OCI-LY7 (cell line): ENCODE measurements at regions not wholly inside any gene's neighbourhood (a gene's known extent, or its start where the extent isn't known, plus 50 kb on each side); places are given as distances from the start of the nearest gene placed in this dataset.

Experiments
- BruUV-seq: library from RNA; stranded (reverse); fragments of 400-500 nt; replicated peaks from 2 replicates; lab custom pipeline; 2021; lab: Mats Ljungman, UMichigan
- CTCF ChIA-PET: fragments of 300-600 bp; sonication (Branson Sonifier 250); formaldehyde crosslinking; loops from one replicate; lab custom pipeline; 2022; ENCODE audit warnings: antibody characterized with exemption; ENCODE audit not compliant: unreplicated experiment; lab: Charles Lee
- POLR2A ChIA-PET: fragments of 300-600 bp; sonication (Branson Sonifier 250); formaldehyde crosslinking; loops from one replicate; lab custom pipeline; 2022; ENCODE audit warnings: antibody characterized with exemption; lab: Charles Lee
- DNase-seq: peaks from one replicate; pipeline ENCODE4 v3.0.0-alpha.2; 2015; ENCODE audit warnings: low spot score
- H2AFZ ChIP-seq: fragments of 200-600 bp; sonication (generic), shearing (Covaris generic); 2 replicates; pipeline ENCODE4 v1.6.1; 2014; ENCODE audit warnings: mild to moderate bottlenecking, antibody characterized with exemption, low read length, moderate library complexity
- H3K27ac ChIP-seq: fragments of 200-600 bp; sonication (generic); 2 replicates; pipeline ENCODE4 v1.5.1; 2014; ENCODE audit warnings: mixed run types, low read depth, mild to moderate bottlenecking, moderate library complexity, low read length, inconsistent platforms; ENCODE audit not compliant: poor library complexity, severe bottlenecking
- H3K36me3 ChIP-seq: fragments of 200-600 bp; sonication (generic); 2 replicates; pipeline ENCODE4 v1.6.1; 2014; ENCODE audit warnings: mild to moderate bottlenecking, antibody characterized with exemption, low read length, moderate library complexity, mixed read lengths; ENCODE audit not compliant: insufficient read depth
- H3K4me1 ChIP-seq: fragments of 200-600 bp; sonication (generic); 2 replicates; pipeline ENCODE4 v1.5.1; 2014; ENCODE audit warnings: mild to moderate bottlenecking, low read length; ENCODE audit not compliant: insufficient read depth, poor library complexity, severe bottlenecking
- H3K4me2 ChIP-seq: fragments of 200-600 bp; sonication (generic); 2 replicates; pipeline ENCODE4 v1.6.1; 2014; ENCODE audit warnings: mild to moderate bottlenecking, low read length
- H3K4me3 ChIP-seq: fragments of 200-600 bp; sonication (generic); 2 replicates; pipeline ENCODE4 v1.5.1; 2014; ENCODE audit warnings: mild to moderate bottlenecking, low read depth, low read length; ENCODE audit not compliant: poor library complexity, severe bottlenecking
- H3K79me2 ChIP-seq: fragments of 200-600 bp; sonication (generic); 2 replicates; pipeline ENCODE4 v1.6.1; 2016; ENCODE audit warnings: low read depth, mild to moderate bottlenecking, low read length, moderate library complexity, mixed read lengths; ENCODE audit not compliant: insufficient read depth
- H3K9me2 ChIP-seq: fragments of 200-600 bp; sonication (generic); 2 replicates; pipeline ENCODE4 v1.6.1; 2016; ENCODE audit warnings: mild to moderate bottlenecking, low read length, mixed read lengths; ENCODE audit not compliant: insufficient read depth
- H3K9me3 ChIP-seq: fragments of 200-600 bp; sonication (generic); 2 replicates; pipeline ENCODE4 v1.6.1; 2014; ENCODE audit warnings: mild to moderate bottlenecking, mixed run types, low read length, mixed read lengths
- H4K20me1 ChIP-seq: fragments of 200-600 bp; sonication (generic); 2 replicates; pipeline ENCODE4 v1.6.1; 2014; ENCODE audit warnings: mild to moderate bottlenecking, antibody characterized with exemption, low read length, moderate library complexity, mixed read lengths; ENCODE audit not compliant: insufficient read depth
- CTCF ChIP-seq: fragments of 200-600 bp; sonication (generic); conservative IDR thresholded peaks from 2 replicates; pipeline ENCODE4 v1.5.1; 2014; ENCODE audit warnings: mild to moderate bottlenecking, antibody characterized with exemption, low read length, moderate library complexity, mixed read lengths
- EZH2phosphoT487 ChIP-seq: fragments of 200-600 bp; sonication (generic); IDR thresholded peaks from 2 replicates; pipeline ENCODE4 v1.6.1; 2018; ENCODE audit warnings: low read depth, borderline replicate concordance, mild to moderate bottlenecking, mixed run types, antibody characterized with exemption, low read length, moderate library complexity, mixed read lengths
- intact Hi-C: fragments of 100-400 bp; cut with micrococcal nuclease; formaldehyde crosslinking; loops from one replicate; pipeline ENCODE4 v1.10.0; 2022; ENCODE audit not compliant: unreplicated experiment

- BruUV-seq = no TSS peak
- no peaks in the 10 kb centered on the region for H3K79me2 ChIP-seq
- H3K4me1 ChIP-seq = no peaks in the 10 kb centered on the region
- intact Hi-C loops = no loop called here
- no peak overlapping the region for H3K4me3 ChIP-seq
- ChIA-PET CTCF (no interaction called here), POLR2A (interaction anchor here (0.6 to 1.6 kb wide), 3 partner anchors 23 to 1774 kb away, joined by 3 to 4 read pairs (median 3); no protein-coding TSS in a partner anchor)
- no peak overlapping the region for H3K4me2 ChIP-seq
- no peaks in the 10 kb centered on the region for H4K20me1 ChIP-seq
- no peaks in the 10 kb centered on the region; the same call in 1 of the 2 replicates for H3K9me2 ChIP-seq
- H3K27ac ChIP-seq = no peak overlapping the region
- no peak overlapping the region for H2AFZ ChIP-seq
- no peak for TF ChIP-seq CTCF
- no peak for TF ChIP-seq EZH2phosphoT487
- H3K9me3 ChIP-seq = no peaks in the 10 kb centered on the region
- no peaks in the 10 kb centered on the region for H3K36me3 ChIP-seq
- no peak for DNase-seq
Observed at GRCh38 chr2:198763793-198764192, 693.9 kb downstream of the SATB2 start.

GRCh38 chr2:198762441-198762840 is 695.3 kb downstream of the SATB2 start:
- Histone ChIP-seq H3K79me2 (no peaks in the 10 kb centered on the region), H3K27ac (no peak overlapping the region), H2AFZ (peak overlapping the region; percentile 70), H3K4me1 (no peaks in the 10 kb centered on the region), H3K4me3 (no peak overlapping the region), H3K4me2 (no peak overlapping the region), H3K9me3 (no peaks in the 10 kb centered on the region), H3K9me2 (no peaks in the 10 kb centered on the region; the same call in 1 of the 2 replicates), H3K36me3 (no peaks in the 10 kb centered on the region), H4K20me1 (no peaks in the 10 kb centered on the region)
- CTCF ChIA-PET = no interaction called here
- POLR2A ChIA-PET = interaction anchor here (0.6 to 1.6 kb wide), 3 partner anchors 219 to 347 kb away, joined by 3 read pairs; no protein-coding TSS in a partner anchor
- no TSS peak for BruUV-seq
- no peak for DNase-seq
- intact Hi-C loops = no loop called here
- TF ChIP-seq EZH2phosphoT487 = no peak
- no peak for TF ChIP-seq CTCF

DNA sequence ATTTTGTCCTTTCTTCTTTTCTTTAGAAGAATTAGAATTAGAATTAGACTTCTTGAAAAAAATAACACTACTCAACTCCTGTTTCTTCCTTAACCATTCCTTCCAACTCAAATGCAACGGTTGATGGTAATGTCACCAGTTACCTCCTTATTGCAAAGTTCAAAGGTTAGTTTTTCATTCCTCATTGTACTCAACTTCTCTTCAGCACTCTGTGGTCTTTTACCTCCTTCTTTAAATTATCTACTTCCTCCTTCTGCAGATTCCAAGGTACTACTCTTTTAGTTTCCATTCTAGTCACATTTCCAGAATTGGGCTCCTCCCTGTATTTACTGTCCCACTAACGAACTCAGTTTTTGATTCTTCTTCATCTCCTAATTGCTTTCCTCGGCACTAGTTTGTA is 700.7 kb downstream of the SATB2 start:
- Histone ChIP-seq H3K4me1 (no peaks in the 10 kb centered on the region), H2AFZ (no peak overlapping the region), H3K9me2 (no peaks in the 10 kb centered on the region), H3K36me3 (no peaks in the 10 kb centered on the region), H3K4me3 (no peak overlapping the region), H3K4me2 (no peak overlapping the region), H3K27ac (no peak overlapping the region), H3K9me3 (no peaks in the 10 kb centered on the region; the same call in 1 of the 2 replicates), H3K79me2 (no peaks in the 10 kb centered on the region), H4K20me1 (no peaks in the 10 kb centered on the region)
- DNase-seq = no peak
- intact Hi-C loops = no loop called here
- CTCF ChIA-PET = no interaction called here
- TF ChIP-seq EZH2phosphoT487 (no peak), CTCF (no peak)
- POLR2A ChIA-PET = no interaction called here
- BruUV-seq = no TSS peak
